ENCODE measurements at regions not wholly inside any gene's neighbourhood (a gene's known extent, or its start where the extent isn't known, plus 50 kb on each side); places are given as distances from the start of the nearest gene placed in this dataset.

DNA sequence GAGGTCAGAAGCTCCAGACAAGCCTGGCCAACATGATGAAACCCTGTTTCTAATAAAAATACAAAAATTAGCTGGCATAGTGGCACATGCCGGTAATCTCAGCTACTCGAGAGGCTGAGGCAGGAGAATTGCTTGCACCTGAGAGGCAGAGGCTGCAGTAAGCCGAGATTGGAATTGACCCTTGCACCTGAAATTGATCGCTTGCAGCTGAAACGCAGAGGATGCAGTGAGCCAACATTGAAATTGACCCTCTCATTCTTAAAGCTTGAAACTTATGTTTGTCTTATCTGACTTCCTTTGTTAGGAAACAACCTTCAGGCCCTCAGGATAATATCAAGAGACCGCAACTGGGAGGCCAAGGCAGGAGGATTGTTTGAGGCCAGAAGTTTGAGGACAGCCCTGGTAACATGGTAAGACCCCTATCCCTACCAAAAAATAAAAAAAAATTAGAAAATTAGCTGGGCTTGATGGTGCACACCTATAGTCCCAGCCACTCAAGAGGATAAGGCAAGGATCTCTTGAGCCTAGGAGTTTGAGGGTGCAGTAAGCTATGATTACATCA lies 376.6 kb upstream of the XYLT1 start:
- no peak for DNase-seq

DNA sequence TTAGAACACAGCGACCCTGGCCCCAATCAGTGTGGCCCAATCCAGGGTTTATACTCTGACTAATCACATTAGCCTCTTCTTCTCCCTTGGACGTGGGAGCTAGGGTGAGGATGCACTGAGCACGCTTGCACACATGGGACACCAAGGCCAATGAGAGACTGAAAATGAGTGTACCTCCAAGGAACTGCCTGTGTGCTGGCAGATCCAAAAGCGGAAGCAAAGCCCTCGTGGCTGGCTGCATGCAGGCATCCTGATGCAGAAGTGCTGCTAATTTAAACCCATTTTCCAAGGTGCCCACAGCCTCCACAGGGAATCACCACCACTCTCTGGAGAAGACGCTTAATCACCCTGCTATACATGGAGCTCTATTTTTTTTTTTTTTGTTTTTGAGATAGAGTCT lies 375.3 kb upstream of the XYLT1 start:
- DNase-seq, result no peak

DNA sequence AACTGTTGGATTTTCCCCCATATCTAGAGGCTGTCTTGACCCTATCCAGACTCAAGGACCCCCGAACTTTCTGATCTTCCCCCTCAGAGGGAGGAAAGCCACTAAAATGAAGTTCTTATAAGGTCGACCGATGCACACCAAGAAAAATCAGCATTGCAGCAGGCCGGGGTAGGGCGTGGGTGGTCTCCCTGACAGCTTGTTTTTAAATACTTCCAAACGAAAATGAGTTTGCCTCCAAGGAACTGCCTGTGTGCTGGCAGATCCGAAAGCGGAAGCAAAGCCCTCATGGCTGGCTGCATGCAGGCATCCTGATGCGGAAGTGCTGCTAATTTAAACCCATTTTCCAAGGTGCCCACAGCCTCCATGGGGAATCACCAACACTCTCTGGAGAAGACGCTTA lies 374.3 kb upstream of the XYLT1 start:
- DNase-seq, result no peak

DNA sequence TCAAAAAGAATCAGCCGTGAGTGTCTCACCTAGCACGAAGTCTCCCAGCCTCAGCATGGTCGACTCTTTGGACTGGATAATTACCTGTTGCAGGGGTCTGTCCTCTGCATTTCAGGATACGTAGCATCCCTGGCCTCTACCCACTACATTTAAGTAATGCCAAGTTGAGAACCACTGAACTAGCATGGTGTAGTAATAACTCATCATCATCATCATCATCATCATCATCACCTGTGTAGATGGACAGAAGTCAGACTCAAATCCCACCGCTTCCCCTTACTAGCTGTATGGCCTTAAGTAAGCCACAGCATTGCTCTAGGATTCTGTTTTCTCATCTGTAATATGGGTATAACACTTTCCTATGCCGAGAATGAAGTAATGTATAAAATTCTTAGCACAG lies 373.1 kb upstream of the XYLT1 start:
- no peak for DNase-seq

DNA sequence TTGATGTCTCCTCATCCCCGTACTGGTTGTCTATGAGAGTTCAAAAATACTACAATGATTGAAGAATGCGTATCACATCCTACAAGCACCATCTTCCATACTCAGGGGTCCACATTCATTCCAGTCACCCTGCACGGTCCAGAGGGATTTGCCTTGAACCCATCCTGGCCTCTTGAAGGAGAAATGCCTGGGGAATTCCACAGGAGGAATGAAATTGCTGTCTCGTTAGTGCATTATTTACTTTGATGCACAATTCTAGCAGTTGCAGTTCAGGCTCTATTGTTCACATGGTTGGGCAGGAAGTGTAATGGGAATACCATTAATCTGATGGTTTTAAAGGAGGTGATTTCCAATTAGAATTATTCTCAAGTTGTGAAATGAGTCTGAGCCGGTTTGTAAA lies 369.1 kb upstream of the XYLT1 start:
- DNase-seq, result no peak

DNA sequence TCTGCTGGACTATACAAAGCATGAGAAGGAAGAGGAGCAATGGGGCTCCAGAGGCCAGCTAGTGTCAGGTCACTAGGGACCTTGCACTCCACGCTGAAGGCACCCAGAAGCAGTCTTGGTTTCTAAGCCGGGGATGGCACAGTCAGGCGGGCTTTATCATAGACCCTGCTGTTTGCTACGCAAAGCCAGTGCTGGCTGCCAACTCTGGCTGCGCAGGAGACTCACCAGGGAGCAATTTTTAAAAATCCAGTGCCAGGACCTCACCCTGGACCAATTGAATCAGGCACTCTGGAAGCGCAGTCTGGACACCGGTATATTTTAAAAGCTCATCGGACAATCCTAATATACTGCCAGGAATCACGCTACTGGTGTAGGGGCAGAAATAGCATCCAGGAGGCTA lies 368.5 kb upstream of the XYLT1 start:
- DNase-seq, result no peak

DNA sequence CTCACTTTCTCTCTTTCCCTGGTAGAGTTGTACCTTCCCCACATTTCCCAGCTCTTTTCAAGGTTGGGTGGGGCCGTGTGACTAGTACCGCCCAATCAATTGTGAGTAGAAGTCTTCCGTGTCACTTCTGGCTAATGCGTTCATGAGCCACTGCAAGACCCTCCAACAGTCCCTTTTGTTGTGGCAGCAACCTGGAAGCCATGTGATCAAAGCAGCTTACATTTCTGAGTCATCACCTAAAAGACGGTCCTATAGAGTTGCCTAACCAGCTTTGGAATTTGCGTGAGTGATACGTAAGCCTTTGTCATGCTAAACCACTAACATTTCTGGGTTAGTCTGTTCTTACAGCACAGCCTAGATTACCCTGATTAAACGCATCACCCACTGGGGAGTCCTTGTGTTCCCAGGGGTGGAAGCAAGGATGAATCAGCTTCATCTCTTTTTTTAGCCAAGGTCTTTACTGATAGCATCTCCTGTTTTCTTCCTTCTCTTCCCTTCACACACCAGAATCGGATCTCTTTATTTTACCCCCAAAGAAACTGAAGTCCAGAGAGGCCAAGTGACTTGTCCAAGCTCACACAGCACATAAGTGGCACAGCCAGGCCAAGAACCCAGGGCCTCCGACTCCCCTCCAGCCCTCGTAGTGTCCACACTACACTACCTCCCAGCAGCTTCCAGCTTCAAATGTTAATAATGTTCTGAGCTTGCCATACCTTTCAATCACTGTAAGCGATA lies 366.3 kb upstream of the XYLT1 start:
- no peak for DNase-seq

DNA sequence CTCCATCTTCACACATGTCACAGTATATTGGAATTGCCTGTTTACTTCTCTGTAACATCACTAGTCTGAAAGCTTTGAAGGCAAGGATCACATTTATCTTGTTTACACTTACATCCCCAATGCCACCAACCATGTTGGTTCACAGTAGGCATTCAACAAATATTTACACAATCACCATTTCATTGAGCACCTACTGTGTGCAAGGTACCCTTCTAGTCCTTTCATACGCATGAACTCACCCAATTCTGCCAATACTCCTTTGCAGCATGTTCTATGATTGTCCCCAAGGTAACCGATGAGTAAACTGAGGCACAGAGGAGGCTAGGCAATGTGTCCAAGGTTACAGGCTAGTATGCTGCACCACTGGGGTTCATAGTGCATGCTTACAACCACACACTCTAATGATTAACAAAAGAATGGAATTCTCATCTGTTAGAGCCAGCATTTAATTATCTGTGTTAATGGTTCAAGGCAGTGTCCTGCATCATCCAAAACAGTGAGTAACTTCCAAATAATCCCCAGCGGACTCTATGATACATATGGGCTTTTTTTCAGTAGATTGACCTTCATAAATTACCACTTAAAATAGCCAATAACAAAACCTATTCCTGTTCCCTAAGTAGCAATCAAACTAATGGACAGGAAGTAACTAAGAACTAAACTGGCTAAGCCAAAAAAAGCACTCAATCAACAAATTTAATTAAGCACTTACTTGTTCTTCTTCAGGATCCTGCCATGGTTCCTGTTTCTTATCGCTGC lies 364.5 kb upstream of the XYLT1 start:
- DNase-seq, result no peak

DNA sequence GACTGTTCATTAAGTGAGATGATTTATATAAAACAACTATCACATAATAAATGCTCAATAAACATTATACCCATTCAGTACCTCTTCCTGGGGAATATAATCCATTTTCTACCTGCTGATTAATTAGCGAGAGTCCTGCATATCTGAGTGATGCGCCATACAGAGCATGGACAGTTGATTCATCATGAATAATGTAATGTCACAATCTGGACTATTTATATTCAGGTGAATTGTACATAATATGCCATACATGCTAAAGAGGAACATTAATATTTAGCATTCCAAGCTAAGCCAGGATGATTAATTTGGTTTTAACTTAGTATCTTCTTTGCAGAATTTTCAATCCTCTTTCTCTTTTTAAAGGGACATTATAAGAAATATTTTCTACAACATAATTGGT lies 362.0 kb upstream of the XYLT1 start:
- DNase-seq, result no peak

DNA sequence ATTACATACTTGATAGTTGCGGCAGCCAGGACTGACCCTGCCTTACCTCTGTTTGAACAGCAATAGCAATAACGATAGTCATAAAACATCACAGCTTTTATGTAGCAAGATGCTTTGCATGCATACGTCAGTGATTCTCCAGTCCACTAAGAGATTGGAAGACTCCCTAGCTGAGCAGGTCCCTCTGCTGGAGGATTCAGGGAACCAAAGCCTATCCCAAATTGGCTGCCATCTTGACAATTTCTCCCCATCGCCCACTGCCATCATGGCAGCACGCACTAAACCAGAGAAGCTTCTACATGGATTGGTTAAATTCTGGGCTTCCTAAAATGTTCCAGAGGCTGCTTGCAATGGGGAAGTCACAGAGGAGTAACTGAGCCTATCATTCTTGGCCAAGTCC lies 360.6 kb upstream of the XYLT1 start:
- peak; percentile 55 to 64 for DNase-seq

DNA sequence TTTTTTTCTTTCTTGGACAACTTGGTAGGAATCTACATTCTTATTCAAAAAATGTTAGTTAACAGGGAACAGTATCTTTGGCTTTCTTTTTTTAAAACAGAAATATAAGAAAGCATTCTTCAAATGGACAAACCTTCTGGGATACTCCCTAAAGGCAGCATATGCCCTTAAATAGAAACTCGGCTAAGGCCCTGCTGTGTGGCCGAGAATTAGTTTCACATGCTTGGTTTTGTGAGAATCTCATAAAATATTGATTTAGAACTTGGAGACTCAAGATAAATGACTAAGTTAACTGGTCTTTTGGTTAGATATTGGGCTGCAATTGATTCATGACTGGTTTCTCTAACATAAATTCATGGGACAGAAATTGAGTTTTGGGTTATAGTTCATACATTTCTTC lies 359.9 kb upstream of the XYLT1 start:
- DNase-seq, result no peak

DNA sequence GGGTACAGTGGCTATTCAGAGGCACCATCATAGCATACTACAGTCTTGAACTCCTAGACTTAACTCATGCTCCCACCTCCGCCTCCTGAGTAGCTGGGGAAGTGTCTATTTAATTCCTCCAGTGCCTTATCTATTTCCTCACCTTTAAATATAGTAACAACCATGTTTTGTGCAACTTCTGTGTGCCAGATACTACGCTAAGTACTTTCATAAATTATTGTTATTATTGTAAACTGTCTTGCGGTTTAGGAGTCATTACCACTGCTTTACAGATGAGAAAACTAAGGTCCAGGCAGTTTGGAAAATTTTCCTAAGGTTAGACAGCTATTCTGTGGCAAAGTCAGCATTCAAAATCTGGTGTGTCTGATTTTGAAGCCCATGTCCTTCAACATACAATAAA lies 359.1 kb upstream of the XYLT1 start:
- no peak for DNase-seq

DNA sequence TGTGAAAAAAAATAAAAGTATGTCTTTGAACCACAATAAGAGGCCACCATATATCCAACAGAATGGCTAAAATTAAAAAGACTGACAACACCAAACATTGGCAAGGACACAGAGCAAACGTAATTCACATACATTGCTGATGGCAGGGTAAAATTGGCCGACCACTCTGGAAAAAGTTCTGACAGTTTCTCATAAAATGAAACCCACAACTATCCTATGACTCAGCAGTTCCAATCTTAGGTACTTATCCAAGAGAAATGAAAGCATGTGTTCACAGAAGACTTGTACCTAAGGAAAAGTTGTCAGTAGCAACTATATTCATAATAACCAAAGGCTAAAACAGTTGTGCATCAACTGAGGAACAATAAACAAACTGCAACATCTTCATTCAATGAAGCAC lies 357.3 kb upstream of the XYLT1 start:
- no peak for DNase-seq

DNA sequence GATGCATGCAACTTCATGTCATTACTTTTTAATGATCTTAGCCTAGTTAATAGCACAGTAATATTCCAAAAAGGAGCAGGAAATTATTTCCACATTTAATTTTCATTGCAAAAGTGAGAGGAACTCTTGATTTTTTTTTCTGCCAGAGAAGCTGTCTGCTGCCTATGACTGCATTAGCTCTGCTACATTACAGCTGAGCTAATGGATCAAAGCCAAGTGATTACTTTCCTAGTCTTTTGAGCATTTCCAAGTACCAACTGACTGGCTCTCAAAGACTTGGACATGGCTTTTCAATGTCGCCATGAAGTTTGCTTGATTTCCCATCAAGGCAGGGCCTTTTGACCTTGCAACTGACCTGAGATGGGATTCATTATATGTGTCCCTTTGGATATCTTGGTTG lies 356.6 kb upstream of the XYLT1 start:
- peak in 1 of 2 experiments; percentile 41 for DNase-seq

DNA sequence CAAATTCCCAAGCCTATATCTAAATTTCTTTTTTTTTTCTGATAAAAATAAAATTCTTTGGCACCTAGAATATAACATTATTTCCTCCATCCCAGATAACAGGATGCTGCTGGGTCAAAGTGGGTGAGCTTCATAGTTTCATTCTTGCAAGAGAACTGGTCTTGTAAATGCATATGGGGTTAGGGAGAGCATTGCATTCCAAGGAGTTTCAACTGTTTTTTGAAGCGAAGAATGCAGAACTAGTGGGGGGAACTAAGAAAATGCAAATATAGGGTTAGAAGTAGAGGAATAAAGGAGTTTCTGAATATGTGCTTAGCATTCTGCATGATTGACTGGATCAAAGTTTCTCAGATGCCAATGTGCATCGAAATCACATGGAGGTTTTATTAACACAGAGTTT lies 347.2 kb upstream of the XYLT1 start:
- no peak for DNase-seq

DNA sequence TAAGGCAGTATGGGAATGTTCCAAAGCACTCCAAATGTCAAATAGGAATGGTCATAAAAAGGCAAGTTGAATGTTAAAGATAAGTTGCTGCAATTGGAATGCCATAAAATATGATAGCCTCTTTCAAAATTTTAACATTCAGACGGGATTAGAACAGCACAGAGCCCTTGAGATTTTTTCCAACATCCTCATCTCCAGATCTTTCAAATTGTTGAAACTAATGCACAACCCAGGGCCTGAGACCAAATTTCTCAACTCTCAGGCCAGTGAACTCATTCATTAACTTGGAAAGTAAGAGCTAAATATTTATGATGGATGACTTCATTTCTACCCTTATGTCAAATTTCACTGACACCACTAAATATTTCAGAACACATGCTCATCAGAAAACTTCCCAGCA lies 346.5 kb upstream of the XYLT1 start:
- no peak for DNase-seq

DNA sequence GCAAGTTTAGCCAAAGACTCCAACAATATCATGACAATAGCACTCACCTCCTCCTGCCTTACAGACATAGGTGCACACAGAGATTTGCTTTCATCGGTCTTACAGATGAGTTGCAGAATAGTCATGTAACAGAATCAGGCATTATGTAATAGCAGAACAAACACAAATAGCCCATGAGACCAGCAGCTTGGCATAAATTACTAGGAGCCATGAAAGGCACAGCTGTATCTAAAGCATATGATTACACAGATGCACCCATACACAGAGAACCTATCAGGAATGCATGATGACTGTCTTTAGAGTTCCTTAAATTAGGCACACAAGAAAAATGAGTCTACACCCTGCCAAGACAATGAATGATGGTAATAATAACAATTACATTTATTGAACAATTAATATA lies 342.0 kb upstream of the XYLT1 start:
- DNase-seq, result no peak

DNA sequence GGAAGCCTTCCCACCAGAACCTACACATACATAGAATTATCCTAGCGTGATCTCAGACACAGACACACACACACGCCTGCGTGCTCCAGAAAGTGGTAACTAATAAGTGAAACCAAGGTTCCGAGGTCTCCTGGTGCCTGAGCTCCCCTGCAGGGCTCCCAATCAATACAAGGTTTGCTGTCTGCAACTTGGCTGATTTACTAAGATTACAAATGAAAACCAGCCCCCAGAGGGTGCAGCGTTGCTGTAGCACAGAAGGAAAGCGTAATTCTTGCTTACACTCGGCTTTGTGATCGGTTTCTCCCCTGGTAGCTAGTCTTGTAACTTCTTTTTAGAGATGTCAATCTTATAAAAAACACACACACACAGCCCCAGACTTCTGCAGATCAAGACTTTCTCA lies 334.1 kb upstream of the XYLT1 start:
- no peak for DNase-seq

DNA sequence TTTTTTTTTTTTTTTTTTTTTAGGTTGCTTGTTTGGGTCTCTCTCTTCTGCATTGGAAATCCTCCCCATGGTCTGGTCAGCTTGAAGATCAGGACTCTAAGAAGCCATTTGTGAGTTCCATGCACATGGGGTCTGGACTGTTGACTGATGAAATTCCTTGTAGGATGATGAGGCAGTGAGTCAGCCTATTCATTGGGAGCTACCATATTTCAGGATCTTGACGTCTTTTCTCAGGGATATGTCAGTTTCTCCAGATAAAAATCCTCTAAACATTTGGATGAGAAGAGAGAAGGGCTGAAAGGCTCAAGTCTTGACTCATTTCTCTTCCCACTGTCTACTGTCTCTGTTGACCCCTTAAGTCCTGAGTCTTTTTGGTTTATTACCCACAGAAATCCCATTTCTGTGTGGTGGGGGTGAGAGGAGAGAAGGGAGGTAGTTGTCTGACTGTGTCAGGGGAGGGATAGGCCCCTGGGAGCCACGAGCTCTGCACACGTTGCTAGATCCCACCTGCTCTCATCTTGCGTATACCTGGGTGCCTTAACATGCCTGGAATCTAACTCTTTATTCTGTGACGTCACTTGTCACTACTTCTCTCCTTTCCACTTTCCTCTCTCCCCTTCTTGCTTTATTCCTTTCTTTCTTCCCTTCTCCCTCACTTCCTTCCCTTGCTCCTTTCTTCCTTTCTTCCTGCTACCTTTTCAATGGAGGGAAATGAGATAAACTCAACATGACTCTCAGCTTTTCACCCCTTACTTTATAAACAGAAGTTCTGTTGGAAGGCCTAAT lies 333.1 kb upstream of the XYLT1 start:
- DNase-seq, result no peak

DNA sequence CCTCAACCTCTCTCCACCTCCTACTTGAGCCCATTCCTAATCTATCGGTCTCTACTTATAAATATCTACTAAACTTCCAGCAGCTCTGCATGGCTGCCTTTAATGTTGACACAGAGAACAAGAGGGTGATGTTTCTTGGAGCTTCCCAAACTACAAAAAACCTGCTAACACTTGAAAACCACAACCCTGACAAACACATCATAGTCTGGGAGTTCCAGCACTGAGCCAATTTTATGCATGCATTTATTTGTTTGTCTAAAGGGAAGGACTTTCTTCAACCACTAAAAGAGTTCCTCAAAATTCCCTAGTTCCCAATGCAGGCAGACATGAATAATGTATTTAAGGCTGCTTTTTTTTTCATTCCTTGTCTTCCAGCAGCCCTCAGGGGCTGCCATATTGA lies 331.8 kb upstream of the XYLT1 start:
- DNase-seq, result no peak

DNA sequence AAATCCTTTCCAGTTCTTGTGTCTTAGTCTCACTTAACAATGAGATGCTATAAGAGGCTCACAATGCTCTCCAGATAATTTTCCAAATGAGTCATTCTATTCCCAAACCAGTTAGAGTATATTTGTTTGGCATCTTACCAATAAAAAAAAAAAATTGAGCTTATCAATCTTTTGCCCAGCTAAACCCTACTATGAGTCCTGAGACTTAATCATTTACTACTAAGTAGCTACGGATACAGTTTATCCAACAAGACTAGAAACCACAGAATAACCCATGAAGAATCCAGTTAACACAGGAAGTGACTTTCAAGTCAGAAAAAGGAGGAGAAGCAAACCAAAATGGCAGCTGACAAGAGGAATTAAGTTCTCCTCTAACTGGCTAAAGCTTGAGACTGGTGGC lies 330.3 kb upstream of the XYLT1 start:
- no peak for DNase-seq

DNA sequence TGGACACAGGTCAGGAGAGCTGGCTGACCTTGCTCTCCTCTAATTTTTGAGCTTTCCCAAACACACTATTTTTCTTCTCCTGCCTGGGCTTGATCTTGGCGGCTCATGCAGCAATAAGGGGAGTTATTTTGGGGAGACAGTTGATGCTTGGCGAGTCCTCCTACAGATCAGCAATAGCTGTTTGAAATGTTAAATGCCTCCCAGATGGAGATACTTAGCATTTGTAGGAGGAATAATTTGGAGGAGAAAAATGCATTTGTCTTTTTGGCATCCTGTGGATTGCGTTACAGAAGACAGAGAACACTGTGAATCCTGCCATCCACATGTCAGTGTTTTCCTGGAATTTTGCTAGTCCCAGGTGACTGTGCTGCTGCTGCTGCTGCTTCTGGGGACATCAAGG lies 328.0 kb upstream of the XYLT1 start:
- no peak for DNase-seq

DNA sequence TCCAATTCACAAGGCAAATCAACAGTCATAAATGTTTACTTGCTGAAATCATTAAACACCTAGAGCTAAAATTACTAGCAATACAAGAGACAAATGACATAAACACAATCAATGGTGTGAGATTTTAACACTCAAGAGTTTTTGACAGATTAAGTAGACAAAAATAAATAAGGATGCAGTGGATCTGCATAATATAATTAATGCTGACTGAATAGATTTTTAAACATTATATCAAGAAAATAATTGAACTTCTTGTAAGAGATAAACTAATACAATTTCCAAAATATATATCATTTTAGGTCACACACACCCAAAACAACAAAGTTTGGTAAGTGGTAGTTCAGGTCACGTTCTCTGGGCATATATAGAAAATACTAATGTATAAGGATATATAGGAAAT lies 322.6 kb upstream of the XYLT1 start:
- no peak for DNase-seq

DNA sequence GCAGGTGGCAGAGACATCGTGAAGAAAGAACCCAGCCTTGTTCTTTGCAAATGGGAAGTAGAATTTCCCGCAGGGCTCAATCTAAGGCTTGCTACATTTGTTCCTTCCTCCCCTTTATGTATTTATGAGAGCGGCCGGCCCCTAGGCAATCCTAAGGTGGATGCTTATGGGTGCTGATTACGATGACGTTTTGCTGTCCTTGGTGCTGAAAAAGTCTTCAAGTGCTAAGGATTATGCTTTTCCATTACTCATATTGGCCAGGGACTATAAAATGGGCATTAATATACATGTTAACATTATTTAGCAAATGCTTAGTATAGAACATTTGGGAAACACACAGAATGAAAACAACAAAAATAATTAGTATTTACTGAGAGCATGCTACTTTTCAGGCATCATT lies 313.3 kb upstream of the XYLT1 start:
- DNase-seq, result no peak

Data from NCI-H524 (cell line).